Gastrocnemius medialis (tissue), 4 donors: ENCODE measurements at regions not wholly inside any gene's neighbourhood (a gene's known extent, or its start where the extent isn't known, plus 50 kb on each side); places are given as distances from the start of the nearest gene placed in this dataset.
"Not testable (repeated sequence)": the region's sequence is repeated elsewhere in the genome, so short reads cannot be mapped to it uniquely, and the experiment has no call there.

Experiments used
- POLR2A ChIP-seq, 2 donors: fragments of 450-650 bp; IDR thresholded peaks; one replicate each; pipeline ENCODE4 v1.6.1; 2017; ENCODE audit warnings: antibody characterized with exemption in 2 of 2, mild to moderate bottlenecking in 2 of 2, moderate library complexity in 2 of 2
- TF ChIP-seq, protein P1 (sequence below), 5 experiments: fragments of 450-650 bp in 3 of 5; fragments of 200-600 bp in 2 of 5; sonication (generic) in 2 of 5; IDR thresholded peaks in 4 of 5; conservative IDR thresholded peaks in 1 of 5; 1 replicate in 4 of 5; 2 replicates in 1 of 5; pipeline ENCODE4 v1.5.1; 2016 to 2019; ENCODE audit warnings: antibody characterized with exemption in 5 of 5, mild to moderate bottlenecking in 3 of 5, moderate library complexity in 3 of 5

DNA sequence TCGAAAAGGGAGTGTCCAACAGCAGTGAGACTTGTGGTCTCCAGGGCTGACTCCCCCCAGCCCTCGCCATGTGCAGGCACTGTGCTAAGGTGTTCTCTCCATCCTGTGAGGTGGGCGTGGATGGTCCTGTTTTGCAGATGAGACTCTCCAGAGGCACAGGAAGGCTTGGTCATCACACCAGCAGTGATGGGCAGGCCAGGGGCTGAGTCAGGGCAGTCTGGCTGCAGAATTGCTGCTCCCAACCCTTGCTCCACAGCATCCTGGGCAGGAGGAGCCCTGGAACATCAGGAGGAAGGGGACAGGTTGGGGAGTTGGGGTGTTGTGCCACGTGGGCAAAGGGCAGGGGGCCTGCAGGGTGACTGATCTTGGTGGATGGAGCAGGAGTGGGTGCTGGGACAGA lies 69.3 kb upstream of the TUBA3E start:
- TF ChIP-seq, protein P1, sequence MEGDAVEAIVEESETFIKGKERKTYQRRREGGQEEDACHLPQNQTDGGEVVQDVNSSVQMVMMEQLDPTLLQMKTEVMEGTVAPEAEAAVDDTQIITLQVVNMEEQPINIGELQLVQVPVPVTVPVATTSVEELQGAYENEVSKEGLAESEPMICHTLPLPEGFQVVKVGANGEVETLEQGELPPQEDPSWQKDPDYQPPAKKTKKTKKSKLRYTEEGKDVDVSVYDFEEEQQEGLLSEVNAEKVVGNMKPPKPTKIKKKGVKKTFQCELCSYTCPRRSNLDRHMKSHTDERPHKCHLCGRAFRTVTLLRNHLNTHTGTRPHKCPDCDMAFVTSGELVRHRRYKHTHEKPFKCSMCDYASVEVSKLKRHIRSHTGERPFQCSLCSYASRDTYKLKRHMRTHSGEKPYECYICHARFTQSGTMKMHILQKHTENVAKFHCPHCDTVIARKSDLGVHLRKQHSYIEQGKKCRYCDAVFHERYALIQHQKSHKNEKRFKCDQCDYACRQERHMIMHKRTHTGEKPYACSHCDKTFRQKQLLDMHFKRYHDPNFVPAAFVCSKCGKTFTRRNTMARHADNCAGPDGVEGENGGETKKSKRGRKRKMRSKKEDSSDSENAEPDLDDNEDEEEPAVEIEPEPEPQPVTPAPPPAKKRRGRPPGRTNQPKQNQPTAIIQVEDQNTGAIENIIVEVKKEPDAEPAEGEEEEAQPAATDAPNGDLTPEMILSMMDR (IDR thresholded peaks at IDR 0.05 in 4 of 5, conservative IDR thresholded peaks at IDR 0.05 in 1 of 5): not testable (repeated sequence)
- not testable (repeated sequence) for TF ChIP-seq POLR2A (IDR thresholded peaks at IDR 0.05)
